ENCODE measurements at regions not wholly inside any gene's neighbourhood (a gene's known extent, or its start where the extent isn't known, plus 50 kb on each side); places are given as distances from the start of the nearest gene placed in this dataset.

DNA sequence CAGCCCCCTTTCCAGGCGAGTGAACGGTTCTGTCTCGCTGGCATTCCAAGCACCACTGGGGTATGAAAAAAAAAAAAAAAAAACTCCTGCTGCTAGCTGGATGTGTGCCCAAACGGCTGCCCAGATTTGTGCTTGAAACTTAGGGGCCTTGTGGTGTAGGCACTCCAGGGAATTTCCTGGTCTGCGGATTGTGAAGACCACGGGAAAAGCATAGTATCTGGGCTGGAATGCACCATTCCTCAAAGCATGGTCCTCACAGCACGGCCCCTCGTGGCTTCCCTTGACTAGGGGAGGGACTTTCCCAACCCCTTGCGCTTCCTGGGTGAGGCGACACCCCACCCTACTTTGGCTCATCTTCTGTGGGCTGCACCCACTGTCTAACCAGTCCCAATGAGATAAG lies 516.8 kb upstream of the FAM241A start:
- TF ChIP-seq SPI1 (IDR thresholded peaks at IDR 0.05; ENCODE audit: low read depth, low read length) = no peak
- FAIRE-seq (no peak), DNase-seq (ENCODE audit: insufficient read length, low spot score) (no peak)

DNA sequence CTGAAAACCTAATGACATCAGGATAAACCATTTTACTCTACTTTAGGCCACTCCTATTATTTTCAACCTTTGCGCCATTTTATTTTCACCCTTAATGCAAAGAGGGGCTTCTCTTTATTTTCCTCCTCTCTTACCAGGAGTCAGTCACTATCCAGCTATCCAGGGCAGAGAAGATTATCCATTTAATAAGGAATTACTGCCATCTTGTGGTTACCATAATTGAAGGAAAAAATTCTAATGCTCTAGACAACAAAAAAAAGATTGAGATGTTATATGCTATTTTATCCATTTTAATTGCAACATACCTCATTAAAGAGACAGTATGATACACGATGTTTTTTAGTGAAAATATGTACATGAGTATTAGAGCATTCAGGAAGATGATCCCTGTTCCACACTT lies 514.5 kb upstream of the FAM241A start:
- no peak for FAIRE-seq
- DNase-seq (ENCODE audit: insufficient read length, low spot score) = no peak
- TF ChIP-seq POLR2AphosphoS5 (IDR thresholded peaks at IDR 0.05; ENCODE audit: low read depth, low read length) (no peak), POLR2A (IDR thresholded peaks at IDR 0.05; ENCODE audit: low read depth, low read length) (no peak), TAF1 (IDR thresholded peaks at IDR 0.05; ENCODE audit: low read depth, low read length) (no peak), SPI1 (IDR thresholded peaks at IDR 0.05; ENCODE audit: low read depth, low read length) (no peak), POU2F2 (IDR thresholded peaks at IDR 0.05; ENCODE audit: low read depth, low read length) (no peak), PAX5 (IDR thresholded peaks at IDR 0.05; ENCODE audit: insufficient read depth, low read length, severe bottlenecking) (no peak)

DNA sequence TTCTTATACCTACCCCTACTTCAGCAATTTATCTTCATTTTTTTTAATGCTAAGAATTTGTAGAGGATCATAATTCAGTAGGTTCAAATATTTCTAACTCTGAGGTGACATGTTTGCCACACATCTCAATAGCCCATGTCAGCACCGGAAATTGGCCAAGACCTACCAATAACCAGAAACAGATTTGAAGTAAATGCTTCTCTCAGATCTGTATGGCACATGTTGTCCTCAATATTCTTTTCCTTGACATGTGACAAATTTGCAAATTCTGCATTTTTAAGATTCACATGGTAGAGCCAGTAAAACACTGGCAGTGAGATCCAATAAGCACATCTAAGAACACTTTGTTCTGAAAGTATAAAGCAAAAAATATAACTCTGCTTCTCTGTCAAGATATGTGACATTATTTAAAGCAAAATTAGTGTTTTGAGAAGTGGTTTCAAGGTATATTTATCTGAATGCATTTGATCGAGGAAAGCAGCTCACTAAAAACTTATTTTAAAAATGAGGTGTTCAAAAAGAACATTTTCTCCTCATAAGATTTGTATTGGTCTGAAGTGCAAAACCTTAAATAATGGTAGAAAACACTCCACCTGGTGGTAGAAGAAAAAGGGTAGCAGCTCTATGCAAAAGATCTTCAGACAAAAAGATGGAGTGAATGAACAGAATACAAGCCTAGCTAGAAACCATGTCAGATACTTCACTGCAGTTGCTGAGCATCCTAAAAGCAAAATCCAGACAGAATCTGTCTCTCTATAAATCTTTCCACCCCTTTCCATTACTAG lies 513.8 kb upstream of the FAM241A start:
- DNase-seq (ENCODE audit: insufficient read length, low spot score) = no peak
- TF ChIP-seq TAF1 (IDR thresholded peaks at IDR 0.05; ENCODE audit: low read depth, low read length) = no peak
- no peak for TF ChIP-seq SPI1 (IDR thresholded peaks at IDR 0.05; ENCODE audit: low read depth, low read length)
- TF ChIP-seq POLR2A (IDR thresholded peaks at IDR 0.05; ENCODE audit: low read depth, low read length) = no peak
- no peak for TF ChIP-seq POLR2AphosphoS5 (IDR thresholded peaks at IDR 0.05; ENCODE audit: low read depth, low read length)
- no peak for TF ChIP-seq POU2F2 (IDR thresholded peaks at IDR 0.05; ENCODE audit: low read depth, low read length)
- TF ChIP-seq PAX5 (IDR thresholded peaks at IDR 0.05; ENCODE audit: insufficient read depth, low read length, severe bottlenecking) = no peak
- FAIRE-seq = no peak

GRCh38 chr4:111632641-111633151 lies 512.6 kb upstream of the FAM241A start:
- FAIRE-seq = no peak
- no peak for DNase-seq (ENCODE audit: insufficient read length, low spot score)
- no peak for TF ChIP-seq POLR2AphosphoS5 (IDR thresholded peaks at IDR 0.05; ENCODE audit: low read depth, low read length)
- TF ChIP-seq TAF1 (IDR thresholded peaks at IDR 0.05; ENCODE audit: low read depth, low read length) = no peak
- TF ChIP-seq PAX5 (IDR thresholded peaks at IDR 0.05; ENCODE audit: insufficient read depth, low read length, severe bottlenecking) = no peak
- TF ChIP-seq POU2F2 (IDR thresholded peaks at IDR 0.05; ENCODE audit: low read depth, low read length) = no peak
- TF ChIP-seq POLR2A (IDR thresholded peaks at IDR 0.05; ENCODE audit: low read depth, low read length) = no peak
- TF ChIP-seq SPI1 (IDR thresholded peaks at IDR 0.05; ENCODE audit: low read depth, low read length) = no peak

GRCh38 chr4:111633663-111634266 lies 511.5 kb upstream of the FAM241A start:
- DNase-seq (ENCODE audit: insufficient read length, low spot score) (no peak), FAIRE-seq (no peak)
- TF ChIP-seq PAX5 (IDR thresholded peaks at IDR 0.05; ENCODE audit: insufficient read depth, low read length, severe bottlenecking) (no peak), POU2F2 (IDR thresholded peaks at IDR 0.05; ENCODE audit: low read depth, low read length) (no peak), TAF1 (IDR thresholded peaks at IDR 0.05; ENCODE audit: low read depth, low read length) (no peak), SPI1 (IDR thresholded peaks at IDR 0.05; ENCODE audit: low read depth, low read length) (no peak), POLR2A (IDR thresholded peaks at IDR 0.05; ENCODE audit: low read depth, low read length) (no peak), POLR2AphosphoS5 (IDR thresholded peaks at IDR 0.05; ENCODE audit: low read depth, low read length) (no peak)

GRCh38 chr4:111635646-111636045 lies 509.6 kb upstream of the FAM241A start:
- FAIRE-seq (no peak), DNase-seq (ENCODE audit: insufficient read length, low spot score) (no peak)
- no peak for TF ChIP-seq SPI1 (IDR thresholded peaks at IDR 0.05; ENCODE audit: low read depth, low read length)
- no peak for TF ChIP-seq PAX5 (IDR thresholded peaks at IDR 0.05; ENCODE audit: insufficient read depth, low read length, severe bottlenecking)
- no peak for TF ChIP-seq TAF1 (IDR thresholded peaks at IDR 0.05; ENCODE audit: low read depth, low read length)
- no peak for TF ChIP-seq POLR2A (IDR thresholded peaks at IDR 0.05; ENCODE audit: low read depth, low read length)
- no peak for TF ChIP-seq POLR2AphosphoS5 (IDR thresholded peaks at IDR 0.05; ENCODE audit: low read depth, low read length)

DNA sequence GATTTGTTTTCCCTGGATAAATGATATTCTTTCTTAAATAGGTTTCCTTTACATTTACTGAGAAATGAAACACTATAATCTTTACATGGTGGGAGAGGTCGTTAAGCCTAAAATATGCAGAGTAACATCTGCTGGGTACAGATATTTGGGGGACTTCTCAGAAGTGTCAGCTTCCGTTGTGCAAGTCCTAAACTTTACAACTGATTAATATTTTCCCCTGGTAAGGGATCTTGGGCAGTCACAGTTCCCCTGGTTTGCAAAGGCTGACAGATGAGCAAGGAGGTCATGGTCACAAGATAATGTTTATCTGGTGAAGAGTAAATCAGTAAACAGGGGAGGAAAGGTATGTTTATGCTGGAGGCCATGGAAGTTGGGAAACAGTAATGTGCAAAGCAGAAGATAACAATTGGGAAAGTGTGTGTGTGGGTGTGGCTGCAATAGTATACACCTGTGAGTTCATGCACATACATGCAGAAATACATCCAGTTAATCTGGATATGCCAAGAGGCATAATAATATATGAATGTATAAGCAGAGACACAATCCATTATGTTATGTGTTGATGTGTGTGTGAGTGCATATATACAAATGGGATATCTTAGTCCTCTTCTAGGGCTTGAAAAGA lies 508.2 kb upstream of the FAM241A start:
- TF ChIP-seq POU2F2 (IDR thresholded peaks at IDR 0.05; ENCODE audit: low read depth, low read length) = no peak
- TF ChIP-seq SPI1 (IDR thresholded peaks at IDR 0.05; ENCODE audit: low read depth, low read length) = no peak
- TF ChIP-seq TAF1 (IDR thresholded peaks at IDR 0.05; ENCODE audit: low read depth, low read length) = no peak
- FAIRE-seq (no peak), DNase-seq (ENCODE audit: insufficient read length, low spot score) (no peak)

DNA sequence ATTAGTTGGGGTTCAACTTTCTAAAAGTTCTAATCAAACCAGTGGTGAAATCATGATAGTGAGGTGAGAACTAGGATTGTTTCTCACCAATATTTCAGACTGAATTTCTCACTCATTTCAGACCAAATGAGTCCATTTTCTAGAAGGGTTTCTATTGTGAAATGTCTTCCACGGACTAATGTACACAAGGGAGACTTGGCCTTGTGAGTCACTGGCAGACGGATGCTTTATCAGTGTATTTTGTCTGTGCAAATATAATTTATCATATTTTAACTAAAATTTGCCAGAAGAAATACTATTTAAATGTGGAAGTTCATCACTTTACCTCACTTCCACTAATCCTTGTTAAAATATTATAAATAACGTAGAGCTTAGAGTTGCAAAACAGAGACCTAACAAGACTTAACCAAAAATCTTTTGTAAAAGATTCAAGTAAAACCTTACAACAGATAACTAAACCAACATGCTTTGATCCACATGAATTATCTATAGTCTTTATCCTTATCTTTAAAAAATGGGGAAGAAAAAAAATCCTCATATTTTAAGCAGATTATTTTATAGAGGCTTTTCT lies 506.0 kb upstream of the FAM241A start:
- TF ChIP-seq POLR2A (IDR thresholded peaks at IDR 0.05; ENCODE audit: low read depth, low read length) (no peak), PAX5 (IDR thresholded peaks at IDR 0.05; ENCODE audit: insufficient read depth, low read length, severe bottlenecking) (no peak), POU2F2 (IDR thresholded peaks at IDR 0.05; ENCODE audit: low read depth, low read length) (no peak), TAF1 (IDR thresholded peaks at IDR 0.05; ENCODE audit: low read depth, low read length) (no peak)
- no peak for DNase-seq (ENCODE audit: insufficient read length, low spot score)
- no peak for FAIRE-seq

GRCh38 chr4:111639876-111640275 lies 505.4 kb upstream of the FAM241A start:
- FAIRE-seq (no peak), DNase-seq (ENCODE audit: insufficient read length, low spot score) (no peak)
- TF ChIP-seq POU2F2 (IDR thresholded peaks at IDR 0.05; ENCODE audit: low read depth, low read length) (no peak), POLR2AphosphoS5 (IDR thresholded peaks at IDR 0.05; ENCODE audit: low read depth, low read length) (no peak)
